ENCODE measurements at regions not wholly inside any gene's neighbourhood (a gene's known extent, or its start where the extent isn't known, plus 50 kb on each side); places are given as distances from the start of the nearest gene placed in this dataset.

- TF ChIP-seq ZNF462 (CRISPR knock-in tag; IDR thresholded peaks at IDR 0.05) (no peak), JUNB (IDR thresholded peaks at IDR 0.05; ENCODE audit: unreplicated experiment) (no peak)
These were observed 150.1 kb upstream of the TGFBR2 start (continued) for GRCh38 chr3:30456264-30456663.

DNA sequence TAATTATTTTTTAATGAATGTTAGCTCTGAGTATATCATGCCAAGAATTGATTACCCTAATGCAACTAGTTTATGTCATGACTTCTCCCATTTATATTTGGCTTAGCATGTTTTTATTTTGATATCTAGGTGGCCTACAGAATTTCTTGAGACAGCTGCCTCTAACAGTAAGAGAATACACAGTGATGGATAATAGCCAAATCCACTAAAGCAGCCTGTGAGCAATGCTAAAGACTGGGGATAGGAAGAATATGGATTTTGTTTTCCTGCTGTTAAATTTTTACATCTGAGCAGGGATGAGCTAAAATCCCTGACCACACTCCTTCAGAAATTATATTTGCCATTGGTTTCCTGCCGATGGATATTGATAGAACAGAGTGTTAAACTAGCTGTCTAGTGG lies 149.3 kb upstream of the TGFBR2 start:
- Histone ChIP-seq H4K20me1 (replicated peaks; ENCODE audit: insufficient read depth) (no peaks in the 10 kb centered on the region), H3F3A (replicated peaks; ENCODE audit: low read depth) (no peaks in the 10 kb centered on the region), H3K27me3 (ENCODE audit: insufficient read depth) (no peaks in the 10 kb centered on the region), H3K4me1 (ENCODE audit: insufficient read depth) (peaks cover 7% of the 10 kb centered on the region; the same call in 1 of the 2 replicates), H3K4me2 (no peak overlapping the region), H3K27ac (ENCODE audit: low read depth) (no peak overlapping the region), H3K79me2 (replicated peaks; ENCODE audit: insufficient read depth) (no peaks in the 10 kb centered on the region), H3K9me2 (ENCODE audit: insufficient read depth) (peaks cover 5% of the 10 kb centered on the region), H2AFZ (no peak overlapping the region), H3K4me3 (no peak overlapping the region), H3K36me3 (ENCODE audit: insufficient read depth) (no peaks in the 10 kb centered on the region)
- Mint-ChIP-seq H3K4me1 (peaks cover 4% of the 10 kb centered on the region; the same call in 1 of the 3 replicates), H3K9me3 (0 out of 3 replicates have a peak, but pooled peaks cover 2% of the 10 kb centered on the region), H3K36me3 (ENCODE audit: low read depth) (peaks cover 7% of the 10 kb centered on the region; the same call in 1 of the 3 replicates), H3K27ac (no peak overlapping the region), H3K4me3 (no peak overlapping the region), H3K27me3 (ENCODE audit: insufficient read depth, low read depth, poor library complexity) (peaks cover 2% of the 10 kb centered on the region)
- ATAC-seq (no peak), DNase-seq (ENCODE audit: low spot score) (no peak)
- TF ChIP-seq ZNF331 (CRISPR knock-in tag; IDR thresholded peaks at IDR 0.05; ENCODE audit: low read depth) (no peak), EZH2 (IDR thresholded peaks at IDR 0.05; ENCODE audit: low read depth, unreplicated experiment) (no peak), ZNF462 (CRISPR knock-in tag; IDR thresholded peaks at IDR 0.05) (no peak), NANOG (IDR thresholded peaks at IDR 0.05; ENCODE audit: borderline replicate concordance) (no peak), EZH2phosphoT487 (IDR thresholded peaks at IDR 0.05; ENCODE audit: unreplicated experiment) (no peak)

Measured in GM23338 (cell line).